ENCODE measurements at regions not wholly inside any gene's neighbourhood (a gene's known extent, or its start where the extent isn't known, plus 50 kb on each side); places are given as distances from the start of the nearest gene placed in this dataset.

GRCh38 chr9:82750411-82750913, 312.5 kb downstream of the RASEF start:
- TF ChIP-seq EZH2 (IDR thresholded peaks at IDR 0.05) (no peak), CTCF (IDR thresholded peaks at IDR 0.05) (no peak), EZH2phosphoT487 (IDR thresholded peaks at IDR 0.05) (no peak)
